ENCODE measurements at regions not wholly inside any gene's neighbourhood (a gene's known extent, or its start where the extent isn't known, plus 50 kb on each side); places are given as distances from the start of the nearest gene placed in this dataset.
"Not testable (repeated sequence)": the region's sequence is repeated elsewhere in the genome, so short reads cannot be mapped to it uniquely, and the experiment has no call there.

- peaks cover 0 to 3% of the 10 kb centered on the region in 2 donors for H3K36me3 Mint-ChIP-seq (ENCODE audit: insufficient read depth in 2 of 2)
- no peaks in the 10 kb centered on the region for H3K27me3 Mint-ChIP-seq (ENCODE audit: low read depth)
- ATAC-seq (replicated peaks in 1 of 2) (no peak), DNase-seq (no peak)
- no peak overlapping the region for H3K27ac Mint-ChIP-seq
- H3K4me1 Mint-ChIP-seq (ENCODE audit: low read depth), result no peaks in the 10 kb centered on the region
- H3K4me3 Mint-ChIP-seq, result no peak overlapping the region
- peaks cover 5 to 6% of the 10 kb centered on the region in 2 donors for H3K9me3 Mint-ChIP-seq
Observed at GRCh38 chr16:85517563-85518179, 95.5 kb upstream of the GSE1 start.

- Mint-ChIP-seq H3K9me3 (peaks cover 5 to 6% of the 10 kb centered on the region in 2 donors), H3K4me1 (ENCODE audit: low read depth) (no peaks in the 10 kb centered on the region), H3K4me3 (no peak overlapping the region), H3K27ac (no peak overlapping the region), H3K27me3 (ENCODE audit: low read depth) (no peaks in the 10 kb centered on the region), H3K36me3 (ENCODE audit: insufficient read depth in 2 of 2) (peaks cover 0 to 3% of the 10 kb centered on the region in 2 donors)
- no peak for ATAC-seq (replicated peaks in 1 of 2)
- DNase-seq, result no peak
Observed at GRCh38 chr16:85518398-85519049, 94.6 kb upstream of the GSE1 start.

- not testable (repeated sequence) for H3K9me3 Mint-ChIP-seq; H3K27ac Mint-ChIP-seq; DNase-seq; H3K27me3 Mint-ChIP-seq (ENCODE audit: low read depth); H3K4me3 Mint-ChIP-seq; ATAC-seq (replicated peaks in 1 of 2); H3K36me3 Mint-ChIP-seq (ENCODE audit: insufficient read depth in 2 of 2); H3K4me1 Mint-ChIP-seq (ENCODE audit: low read depth)
Observed at GRCh38 chr16:85519050-85519440, 94.1 kb upstream of the GSE1 start.

GRCh38 chr16:85519540-85520231, 93.4 kb upstream of the GSE1 start:
- peak in 1 of 2 donors; percentile 45 for ATAC-seq (replicated peaks in 1 of 2)
- peak in 1 of 2 donors; percentile 9 for DNase-seq
- Mint-ChIP-seq H3K27ac (peak overlapping the region; percentile 2), H3K4me3 (no peak overlapping the region), H3K4me1 (ENCODE audit: low read depth) (no peaks in the 10 kb centered on the region), H3K9me3 (peaks cover 5 to 6% of the 10 kb centered on the region in 2 donors), H3K27me3 (ENCODE audit: low read depth) (no peaks in the 10 kb centered on the region), H3K36me3 (ENCODE audit: insufficient read depth in 2 of 2) (peaks cover 0 to 3% of the 10 kb centered on the region in 2 donors)

GRCh38 chr16:85520853-85521521, 92.1 kb upstream of the GSE1 start:
- Mint-ChIP-seq H3K27ac (no peak overlapping the region), H3K9me3 (peaks cover 5 to 6% of the 10 kb centered on the region in 2 donors), H3K27me3 (ENCODE audit: low read depth) (no peaks in the 10 kb centered on the region), H3K4me1 (ENCODE audit: low read depth) (no peaks in the 10 kb centered on the region), H3K4me3 (no peak overlapping the region), H3K36me3 (ENCODE audit: insufficient read depth in 2 of 2) (peaks cover 0 to 3% of the 10 kb centered on the region in 2 donors)
- ATAC-seq (replicated peaks in 1 of 2), result no peak
- no peak for DNase-seq

GRCh38 chr16:85521552-85522307, 91.4 kb upstream of the GSE1 start:
- Mint-ChIP-seq H3K4me1 (ENCODE audit: low read depth) (no peaks in the 10 kb centered on the region), H3K4me3 (no peak overlapping the region)
- DNase-seq, result no peak

GRCh38 chr16:85522308-85522841, 90.7 kb upstream of the GSE1 start:
- no peak overlapping the region for H3K27ac Mint-ChIP-seq
- no peak overlapping the region for H3K4me3 Mint-ChIP-seq
- H3K27me3 Mint-ChIP-seq (ENCODE audit: low read depth), result no peaks in the 10 kb centered on the region
- H3K9me3 Mint-ChIP-seq, result peaks cover 5 to 6% of the 10 kb centered on the region in 2 donors
- peaks cover 0 to 3% of the 10 kb centered on the region in 2 donors for H3K36me3 Mint-ChIP-seq (ENCODE audit: insufficient read depth in 2 of 2)
- no peak for ATAC-seq (replicated peaks in 1 of 2)
- H3K4me1 Mint-ChIP-seq (ENCODE audit: low read depth), result no peaks in the 10 kb centered on the region
- DNase-seq, result no peak

More at GRCh38 chr16:85521552-85522307, 91.4 kb upstream of the GSE1 start:
- H3K9me3 Mint-ChIP-seq, result peaks cover 5 to 6% of the 10 kb centered on the region in 2 donors
- H3K27ac Mint-ChIP-seq, result no peak overlapping the region
- no peaks in the 10 kb centered on the region for H3K27me3 Mint-ChIP-seq (ENCODE audit: low read depth)
- ATAC-seq (replicated peaks in 1 of 2), result no peak
- H3K36me3 Mint-ChIP-seq (ENCODE audit: insufficient read depth in 2 of 2), result peaks cover 0 to 3% of the 10 kb centered on the region in 2 donors

- no peak overlapping the region for H3K27ac Mint-ChIP-seq
Observed at GRCh38 chr16:85522842-85523601, 90.1 kb upstream of the GSE1 start.

GRCh38 chr16:85523602-85524364, 89.3 kb upstream of the GSE1 start:
- H3K4me3 Mint-ChIP-seq, result no peak overlapping the region
- no peaks in the 10 kb centered on the region for H3K4me1 Mint-ChIP-seq (ENCODE audit: low read depth)
- ATAC-seq (replicated peaks in 1 of 2) (no peak), DNase-seq (no peak)
- H3K36me3 Mint-ChIP-seq (ENCODE audit: insufficient read depth in 2 of 2), result peaks cover 0 to 3% of the 10 kb centered on the region in 2 donors
- H3K9me3 Mint-ChIP-seq, result peaks cover 5 to 6% of the 10 kb centered on the region in 2 donors
- H3K27me3 Mint-ChIP-seq (ENCODE audit: low read depth), result no peaks in the 10 kb centered on the region
- H3K27ac Mint-ChIP-seq, result no peak overlapping the region

More at GRCh38 chr16:85522842-85523601, 90.1 kb upstream of the GSE1 start:
- H3K27me3 Mint-ChIP-seq (ENCODE audit: low read depth), result no peaks in the 10 kb centered on the region
- ATAC-seq (replicated peaks in 1 of 2) (no peak), DNase-seq (no peak)
- H3K4me3 Mint-ChIP-seq, result no peak overlapping the region
- H3K4me1 Mint-ChIP-seq (ENCODE audit: low read depth), result no peaks in the 10 kb centered on the region
- H3K36me3 Mint-ChIP-seq (ENCODE audit: insufficient read depth in 2 of 2), result peaks cover 0 to 3% of the 10 kb centered on the region in 2 donors
- H3K9me3 Mint-ChIP-seq, result peaks cover 5 to 6% of the 10 kb centered on the region in 2 donors

GRCh38 chr16:85524365-85524629, 88.8 kb upstream of the GSE1 start:
- H3K27ac Mint-ChIP-seq, result no peak overlapping the region
- no peaks in the 10 kb centered on the region for H3K4me1 Mint-ChIP-seq (ENCODE audit: low read depth)
- DNase-seq, result no peak
- H3K4me3 Mint-ChIP-seq, result no peak overlapping the region
- no peak for ATAC-seq (replicated peaks in 1 of 2)
- H3K36me3 Mint-ChIP-seq (ENCODE audit: insufficient read depth in 2 of 2), result peaks cover 0 to 3% of the 10 kb centered on the region in 2 donors
- no peaks in the 10 kb centered on the region for H3K27me3 Mint-ChIP-seq (ENCODE audit: low read depth)
- peaks cover 3% of the 10 kb centered on the region in 2 donors for H3K9me3 Mint-ChIP-seq

- H3K27me3 Mint-ChIP-seq (ENCODE audit: low read depth), result no peaks in the 10 kb centered on the region
- H3K27ac Mint-ChIP-seq, result no peak overlapping the region
- H3K36me3 Mint-ChIP-seq (ENCODE audit: insufficient read depth in 2 of 2), result no peaks in the 10 kb centered on the region
- ATAC-seq (replicated peaks in 1 of 2), result no peak
- H3K4me3 Mint-ChIP-seq, result no peak overlapping the region
- H3K4me1 Mint-ChIP-seq (ENCODE audit: low read depth), result no peaks in the 10 kb centered on the region
- no peak for DNase-seq
- no peaks in the 10 kb centered on the region for H3K9me3 Mint-ChIP-seq
Observed at GRCh38 chr16:85524630-85525419, 88.3 kb upstream of the GSE1 start.

Measured in activated T-cell treated with anti-CD3 and anti-CD28 coated beads, Interleukin-2, amount 50 U/mL, for 72 hours (primary cell).